ENCODE measurements at regions not wholly inside any gene's neighbourhood (a gene's known extent, or its start where the extent isn't known, plus 50 kb on each side); places are given as distances from the start of the nearest gene placed in this dataset.

DNA sequence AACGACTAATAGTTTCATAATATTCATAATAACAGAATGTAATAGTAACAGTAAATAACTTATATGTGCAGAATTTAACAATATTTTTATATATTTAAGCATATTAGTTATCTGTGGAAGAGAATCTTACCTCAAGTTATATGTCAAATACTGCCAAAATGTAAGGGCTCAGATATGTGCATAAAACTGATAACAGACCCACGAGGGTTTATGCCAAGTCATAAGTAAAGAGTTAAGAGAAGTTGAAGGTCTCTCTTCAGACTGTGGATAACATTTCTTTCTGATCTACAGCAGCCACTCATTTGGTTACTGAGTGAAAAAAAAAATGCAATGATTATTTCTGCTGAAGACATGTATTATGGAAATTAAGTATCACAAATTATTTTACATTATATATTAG is 1167.8 kb upstream of the NCAM2 start:
- Histone ChIP-seq H4K8ac (ENCODE audit: low read depth, low read length) (no peak overlapping the region), H3K4me1 (ENCODE audit: control insufficient read depth in 2 of 2, insufficient read depth in 1 of 2, low read depth in 1 of 2, low read length in 2 of 2) (no peaks in the 10 kb centered on the region), H4K91ac (ENCODE audit: low read depth, low read length, poor library complexity) (no peak overlapping the region), H3K4ac (ENCODE audit: low read length) (no peak overlapping the region), H3K9ac (ENCODE audit: low read depth, low read length, poor library complexity) (no peak overlapping the region), H2AK5ac (ENCODE audit: low read depth, low read length) (no peak overlapping the region), H3K27me3 (ENCODE audit: control insufficient read depth in 3 of 3, insufficient read depth in 3 of 3, low read depth in 1 of 3, low read length in 3 of 3) (no peaks in the 10 kb centered on the region), H2BK5ac (ENCODE audit: low read length) (no peak overlapping the region), H3K27ac (replicated peaks; ENCODE audit: low read length) (no peak overlapping the region), H3K4me2 (ENCODE audit: insufficient read depth, low read length, poor library complexity, severe bottlenecking) (no peak overlapping the region), H3K18ac (ENCODE audit: low read length) (no peak overlapping the region), H3K36me3 (replicated peaks in 1 of 2; ENCODE audit: control insufficient read depth in 2 of 2, insufficient read depth in 2 of 2, low read length in 2 of 2) (no peaks in the 10 kb centered on the region), H2BK12ac (ENCODE audit: low read length) (no peak overlapping the region), H3K79me1 (ENCODE audit: low read depth, low read length) (no peaks in the 10 kb centered on the region), H2AFZ (ENCODE audit: low read length) (no peak overlapping the region), H2BK120ac (ENCODE audit: low read depth, low read length) (no peak overlapping the region), H3K23ac (ENCODE audit: low read depth, low read length, poor library complexity) (no peak overlapping the region), H3K9me3 (replicated peaks in 1 of 2; ENCODE audit: control insufficient read depth in 2 of 2, insufficient read depth in 1 of 2, low read depth in 1 of 2, low read length in 2 of 2) (no peaks in the 10 kb centered on the region), H3K4me3 (ENCODE audit: low read length in 2 of 2) (no peak overlapping the region), H3K14ac (ENCODE audit: low read length) (no peak overlapping the region), H2BK15ac (ENCODE audit: low read length) (no peak overlapping the region)
- WGBS, 2 donors (ENCODE audit: extremely low coverage in 2 of 2, insufficient read length in 2 of 2, insufficient replicate concordance in 1 of 2) = no CpG with 5 or more reads among the region's 2 CpGs
- DNase-seq (ENCODE audit: low spot score) = no peak

- Histone ChIP-seq H4K8ac (ENCODE audit: low read depth, low read length) (no peak overlapping the region), H3K9ac (ENCODE audit: low read depth, low read length, poor library complexity) (no peak overlapping the region), H3K4ac (ENCODE audit: low read length) (no peak overlapping the region), H3K27ac (replicated peaks; ENCODE audit: low read length) (no peak overlapping the region), H2BK12ac (ENCODE audit: low read length) (no peak overlapping the region), H3K4me2 (ENCODE audit: insufficient read depth, low read length, poor library complexity, severe bottlenecking) (no peak overlapping the region), H3K14ac (ENCODE audit: low read length) (no peak overlapping the region), H2BK15ac (ENCODE audit: low read length) (no peak overlapping the region), H3K18ac (ENCODE audit: low read length) (no peak overlapping the region), H3K23ac (ENCODE audit: low read depth, low read length, poor library complexity) (no peak overlapping the region), H2AFZ (ENCODE audit: low read length) (no peak overlapping the region), H3K27me3 (ENCODE audit: control insufficient read depth in 3 of 3, insufficient read depth in 3 of 3, low read depth in 1 of 3, low read length in 3 of 3) (no peaks in the 10 kb centered on the region), H2BK5ac (ENCODE audit: low read length) (no peak overlapping the region), H3K9me3 (replicated peaks in 1 of 2; ENCODE audit: control insufficient read depth in 2 of 2, insufficient read depth in 1 of 2, low read depth in 1 of 2, low read length in 2 of 2) (no peaks in the 10 kb centered on the region), H3K79me1 (ENCODE audit: low read depth, low read length) (no peaks in the 10 kb centered on the region), H3K36me3 (replicated peaks in 1 of 2; ENCODE audit: control insufficient read depth in 2 of 2, insufficient read depth in 2 of 2, low read length in 2 of 2) (no peaks in the 10 kb centered on the region), H3K4me3 (ENCODE audit: low read length in 2 of 2) (no peak overlapping the region), H4K91ac (ENCODE audit: low read depth, low read length, poor library complexity) (no peak overlapping the region), H3K4me1 (ENCODE audit: control insufficient read depth in 2 of 2, insufficient read depth in 1 of 2, low read depth in 1 of 2, low read length in 2 of 2) (no peaks in the 10 kb centered on the region), H2AK5ac (ENCODE audit: low read depth, low read length) (no peak overlapping the region), H2BK120ac (ENCODE audit: low read depth, low read length) (no peak overlapping the region)
- WGBS, 2 donors (ENCODE audit: extremely low coverage in 2 of 2, insufficient read length in 2 of 2, insufficient replicate concordance in 1 of 2) = no CpG with 5 or more reads among the region's 2 CpGs
- DNase-seq (ENCODE audit: low spot score) = no peak
Measured at GRCh38 chr21:19832551-19832950, 1165.7 kb upstream of the NCAM2 start.

DNA sequence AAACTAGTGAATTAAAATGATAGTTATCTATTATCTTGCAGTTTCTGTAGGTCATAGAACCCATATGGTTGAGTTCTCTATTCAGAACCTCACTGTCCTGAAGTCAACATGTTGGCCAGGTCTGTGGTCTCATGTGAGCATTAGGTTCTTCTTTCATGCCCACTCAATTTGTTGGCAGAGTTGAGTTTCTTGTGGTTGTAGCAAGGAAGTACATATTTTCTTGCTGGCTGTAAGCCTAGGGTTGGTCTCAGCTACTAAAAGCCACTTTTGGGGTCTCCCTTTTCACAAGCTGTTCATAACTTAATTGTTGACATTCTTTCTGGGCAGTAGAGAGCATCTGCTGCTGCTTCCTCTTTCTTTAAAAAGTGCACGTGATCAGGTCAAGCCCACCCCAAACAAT is 1165.1 kb upstream of the NCAM2 start:
- Histone ChIP-seq H3K36me3 (replicated peaks in 1 of 2; ENCODE audit: control insufficient read depth in 2 of 2, insufficient read depth in 2 of 2, low read length in 2 of 2) (no peaks in the 10 kb centered on the region), H2BK5ac (ENCODE audit: low read length) (no peak overlapping the region), H3K4ac (ENCODE audit: low read length) (no peak overlapping the region), H2BK120ac (ENCODE audit: low read depth, low read length) (no peak overlapping the region), H2BK12ac (ENCODE audit: low read length) (no peak overlapping the region), H3K9ac (ENCODE audit: low read depth, low read length, poor library complexity) (no peak overlapping the region), H4K8ac (ENCODE audit: low read depth, low read length) (no peak overlapping the region), H2AFZ (ENCODE audit: low read length) (peak overlapping the region; percentile 38), H3K4me2 (ENCODE audit: insufficient read depth, low read length, poor library complexity, severe bottlenecking) (no peak overlapping the region), H3K27ac (replicated peaks; ENCODE audit: low read length) (no peak overlapping the region), H2BK15ac (ENCODE audit: low read length) (no peak overlapping the region), H3K9me3 (replicated peaks in 1 of 2; ENCODE audit: control insufficient read depth in 2 of 2, insufficient read depth in 1 of 2, low read depth in 1 of 2, low read length in 2 of 2) (no peaks in the 10 kb centered on the region), H2AK5ac (ENCODE audit: low read depth, low read length) (no peak overlapping the region), H3K27me3 (ENCODE audit: control insufficient read depth in 3 of 3, insufficient read depth in 3 of 3, low read depth in 1 of 3, low read length in 3 of 3) (no peaks in the 10 kb centered on the region), H3K14ac (ENCODE audit: low read length) (no peak overlapping the region), H3K23ac (ENCODE audit: low read depth, low read length, poor library complexity) (no peak overlapping the region), H4K91ac (ENCODE audit: low read depth, low read length, poor library complexity) (no peak overlapping the region), H3K4me1 (ENCODE audit: control insufficient read depth in 2 of 2, insufficient read depth in 1 of 2, low read depth in 1 of 2, low read length in 2 of 2) (no peaks in the 10 kb centered on the region), H3K4me3 (ENCODE audit: low read length in 2 of 2) (no peak overlapping the region), H3K18ac (ENCODE audit: low read length) (no peak overlapping the region), H3K79me1 (ENCODE audit: low read depth, low read length) (no peaks in the 10 kb centered on the region)
- WGBS, 2 donors (ENCODE audit: extremely low coverage in 2 of 2, insufficient read length in 2 of 2, insufficient replicate concordance in 1 of 2) = no CpG with 5 or more reads among the region's 1 CpG
- no peak for DNase-seq (ENCODE audit: low spot score)

DNA sequence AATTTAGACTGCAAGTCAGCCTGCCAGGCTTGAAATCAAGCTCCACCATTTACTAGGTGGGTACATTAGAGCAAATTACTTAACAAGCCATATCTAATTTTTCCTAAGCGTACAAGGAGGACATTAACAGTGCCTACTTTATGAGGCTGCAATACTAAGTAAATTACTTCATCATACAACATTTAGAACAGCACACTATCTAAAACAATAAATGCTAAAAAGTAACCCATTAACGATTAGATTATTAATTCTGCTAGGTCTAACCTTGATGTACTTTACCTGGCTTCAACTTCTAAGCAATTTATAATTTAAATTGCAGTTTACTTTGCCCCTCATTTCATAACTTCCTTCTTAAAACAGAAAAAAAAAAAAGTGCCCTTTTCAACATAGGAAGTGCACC is 1155.6 kb upstream of the NCAM2 start:
- H2AFZ ChIP-seq (ENCODE audit: low read length) = no peak overlapping the region
- no peak overlapping the region for H4K8ac ChIP-seq (ENCODE audit: low read depth, low read length)
- H3K9me3 ChIP-seq (replicated peaks in 1 of 2; ENCODE audit: control insufficient read depth in 2 of 2, insufficient read depth in 1 of 2, low read depth in 1 of 2, low read length in 2 of 2) = no peaks in the 10 kb centered on the region
- H2BK15ac ChIP-seq (ENCODE audit: low read length) = no peak overlapping the region
- H2BK5ac ChIP-seq (ENCODE audit: low read length) = no peak overlapping the region
- H2BK12ac ChIP-seq (ENCODE audit: low read length) = no peak overlapping the region
- no peaks in the 10 kb centered on the region for H3K36me3 ChIP-seq (replicated peaks in 1 of 2; ENCODE audit: control insufficient read depth in 2 of 2, insufficient read depth in 2 of 2, low read length in 2 of 2)
- H3K4me3 ChIP-seq (ENCODE audit: low read length in 2 of 2) = no peak overlapping the region
- H3K4me2 ChIP-seq (ENCODE audit: insufficient read depth, low read length, poor library complexity, severe bottlenecking) = no peak overlapping the region
- no peak overlapping the region for H3K14ac ChIP-seq (ENCODE audit: low read length)
- H3K27ac ChIP-seq (replicated peaks; ENCODE audit: low read length) = no peak overlapping the region
- no peak overlapping the region for H4K91ac ChIP-seq (ENCODE audit: low read depth, low read length, poor library complexity)
- no CpG with 5 or more reads among the region's 2 CpGs for WGBS, 2 donors (ENCODE audit: extremely low coverage in 2 of 2, insufficient read length in 2 of 2, insufficient replicate concordance in 1 of 2)
- no peak overlapping the region for H3K9ac ChIP-seq (ENCODE audit: low read depth, low read length, poor library complexity)
- no peak overlapping the region for H2BK120ac ChIP-seq (ENCODE audit: low read depth, low read length)
- DNase-seq (ENCODE audit: low spot score) = no peak
- no peak overlapping the region for H2AK5ac ChIP-seq (ENCODE audit: low read depth, low read length)
- no peaks in the 10 kb centered on the region for H3K79me1 ChIP-seq (ENCODE audit: low read depth, low read length)
- no peak overlapping the region for H3K4ac ChIP-seq (ENCODE audit: low read length)
- H3K27me3 ChIP-seq (ENCODE audit: control insufficient read depth in 3 of 3, insufficient read depth in 3 of 3, low read depth in 1 of 3, low read length in 3 of 3) = no peaks in the 10 kb centered on the region
- no peak overlapping the region for H3K23ac ChIP-seq (ENCODE audit: low read depth, low read length, poor library complexity)
- H3K4me1 ChIP-seq (ENCODE audit: control insufficient read depth in 2 of 2, insufficient read depth in 1 of 2, low read depth in 1 of 2, low read length in 2 of 2) = no peaks in the 10 kb centered on the region
- H3K18ac ChIP-seq (ENCODE audit: low read length) = no peak overlapping the region

Data from neuronal stem cell (in vitro differentiated cells).